ENCODE measurements at regions not wholly inside any gene's neighbourhood (a gene's known extent, or its start where the extent isn't known, plus 50 kb on each side); places are given as distances from the start of the nearest gene placed in this dataset.
"Not testable (repeated sequence)": the region's sequence is repeated elsewhere in the genome, so short reads cannot be mapped to it uniquely, and the experiment has no call there.

GRCh38 chr7:85262891-85263290 is 76.0 kb upstream of the SEMA3D start:
- H3K27me3 ChIP-seq (replicated peaks; ENCODE audit: control insufficient read depth, insufficient read depth, low read length) = no peaks in the 10 kb centered on the region
- intact Hi-C loops (cut with micrococcal nuclease; ENCODE audit: unreplicated experiment) = no loop called here
- TF ChIP-seq CTCF (IDR thresholded peaks at IDR 0.05; ENCODE audit: insufficient read depth in 1 of 2, low read depth in 1 of 2, low read length in 1 of 2, severe bottlenecking in 1 of 2, unreplicated experiment in 1 of 2) = no peak
- no TSS peak for BruUV-seq (replicated peaks)
- no peaks in the 10 kb centered on the region for H3K9me3 Mint-ChIP-seq (ENCODE audit: unreplicated experiment)
- no peak overlapping the region for H3K27ac Mint-ChIP-seq (ENCODE audit: unreplicated experiment)
- no peaks in the 10 kb centered on the region for H3K36me3 Mint-ChIP-seq (ENCODE audit: insufficient read depth, unreplicated experiment)
- no peak overlapping the region for H3K4me3 Mint-ChIP-seq (ENCODE audit: unreplicated experiment)
- H3K4me3 ChIP-seq (ENCODE audit: low read depth, low read length) = no peak overlapping the region
- POLR2A ChIA-PET = interaction anchor here (0.6 kb wide), 1 partner anchor 663 kb away, joined by 3 read pairs; no protein-coding TSS in a partner anchor
- CTCF ChIA-PET = no interaction called here
- H3K27me3 Mint-ChIP-seq (ENCODE audit: insufficient read depth, unreplicated experiment) = peaks cover 7% of the 10 kb centered on the region
- no peaks in the 10 kb centered on the region for H3K36me3 ChIP-seq (ENCODE audit: control insufficient read depth, insufficient read depth, low read length)
- H3K9me3 ChIP-seq = no peaks in the 10 kb centered on the region
- DNase-seq = no peak
- H3K4me1 Mint-ChIP-seq (ENCODE audit: low read depth, unreplicated experiment) = no peaks in the 10 kb centered on the region
- no peaks in the 10 kb centered on the region for H3K4me1 ChIP-seq

DNA sequence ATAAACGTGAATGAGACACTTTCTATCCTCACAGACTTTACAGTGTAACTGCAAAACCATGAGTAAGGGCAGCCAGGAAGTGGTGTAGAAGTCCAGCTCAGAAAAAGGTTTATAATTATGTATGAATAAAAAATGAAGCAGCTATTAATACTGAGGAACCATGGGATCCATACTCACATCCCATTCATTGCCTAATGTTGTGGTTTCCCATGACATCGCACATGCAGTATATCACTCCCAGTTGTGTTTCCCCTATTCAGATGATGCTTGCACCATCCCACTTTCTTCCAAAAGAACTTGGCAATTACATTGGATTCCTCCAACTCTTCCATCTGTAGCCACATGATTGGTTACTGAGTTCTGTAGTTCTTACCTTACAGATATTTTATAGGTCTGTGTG is 74.5 kb upstream of the SEMA3D start:
- CTCF ChIA-PET = no interaction called here
- TF ChIP-seq CTCF (IDR thresholded peaks at IDR 0.05; ENCODE audit: insufficient read depth in 1 of 2, low read depth in 1 of 2, low read length in 1 of 2, severe bottlenecking in 1 of 2, unreplicated experiment in 1 of 2) = no peak
- no peaks in the 10 kb centered on the region for H3K9me3 Mint-ChIP-seq (ENCODE audit: unreplicated experiment)
- Histone ChIP-seq H3K4me1 (no peaks in the 10 kb centered on the region), H3K9me3 (no peaks in the 10 kb centered on the region), H3K36me3 (ENCODE audit: control insufficient read depth, insufficient read depth, low read length) (no peaks in the 10 kb centered on the region), H3K4me3 (ENCODE audit: low read depth, low read length) (no peak overlapping the region), H3K27me3 (replicated peaks; ENCODE audit: control insufficient read depth, insufficient read depth, low read length) (no peaks in the 10 kb centered on the region)
- no peak overlapping the region for H3K4me3 Mint-ChIP-seq (ENCODE audit: unreplicated experiment)
- H3K36me3 Mint-ChIP-seq (ENCODE audit: insufficient read depth, unreplicated experiment) = no peaks in the 10 kb centered on the region
- DNase-seq = no peak
- H3K4me1 Mint-ChIP-seq (ENCODE audit: low read depth, unreplicated experiment) = no peaks in the 10 kb centered on the region
- no TSS peak for BruUV-seq (replicated peaks)
- POLR2A ChIA-PET = no interaction called here
- H3K27me3 Mint-ChIP-seq (ENCODE audit: insufficient read depth, unreplicated experiment) = peaks cover 5% of the 10 kb centered on the region
- intact Hi-C loops (cut with micrococcal nuclease; ENCODE audit: unreplicated experiment) = no loop called here
- H3K27ac Mint-ChIP-seq (ENCODE audit: unreplicated experiment) = no peak overlapping the region

- POLR2A ChIA-PET; H3K4me3 ChIP-seq (ENCODE audit: low read depth, low read length): not testable (repeated sequence)
Measured at GRCh38 chr7:85249787-85250186, 62.9 kb upstream of the SEMA3D start.

GRCh38 chr7:85239109-85239508 is 52.3 kb upstream of the SEMA3D start:
- H3K27ac Mint-ChIP-seq (ENCODE audit: unreplicated experiment) = no peak overlapping the region
- no peaks in the 10 kb centered on the region for H3K36me3 Mint-ChIP-seq (ENCODE audit: insufficient read depth, unreplicated experiment)
- no TSS peak for BruUV-seq (replicated peaks)
- TF ChIP-seq CTCF (IDR thresholded peaks at IDR 0.05; ENCODE audit: insufficient read depth in 1 of 2, low read depth in 1 of 2, low read length in 1 of 2, severe bottlenecking in 1 of 2, unreplicated experiment in 1 of 2) = no peak
- DNase-seq = no peak
- ChIA-PET CTCF (no interaction called here), POLR2A (no interaction called here)
- H3K36me3 ChIP-seq (ENCODE audit: control insufficient read depth, insufficient read depth, low read length) = no peaks in the 10 kb centered on the region
- H3K27me3 ChIP-seq (replicated peaks; ENCODE audit: control insufficient read depth, insufficient read depth, low read length) = no peaks in the 10 kb centered on the region
- no peak overlapping the region for H3K4me3 Mint-ChIP-seq (ENCODE audit: unreplicated experiment)
- H3K9me3 ChIP-seq = no peaks in the 10 kb centered on the region
- intact Hi-C loops (cut with micrococcal nuclease; ENCODE audit: unreplicated experiment) = no loop called here
- peaks cover 26% of the 10 kb centered on the region for H3K4me1 Mint-ChIP-seq (ENCODE audit: low read depth, unreplicated experiment)
- no peak overlapping the region for H3K4me3 ChIP-seq (ENCODE audit: low read depth, low read length)
- H3K27me3 Mint-ChIP-seq (ENCODE audit: insufficient read depth, unreplicated experiment) = no peaks in the 10 kb centered on the region
- peaks cover 19% of the 10 kb centered on the region for H3K4me1 ChIP-seq
- peaks cover 10% of the 10 kb centered on the region for H3K9me3 Mint-ChIP-seq (ENCODE audit: unreplicated experiment)

More at GRCh38 chr7:85249787-85250186, 62.9 kb upstream of the SEMA3D start:
- H3K4me3 Mint-ChIP-seq (ENCODE audit: unreplicated experiment); H3K36me3 Mint-ChIP-seq (ENCODE audit: insufficient read depth, unreplicated experiment); H3K4me1 Mint-ChIP-seq (ENCODE audit: low read depth, unreplicated experiment); CTCF ChIA-PET; H3K9me3 Mint-ChIP-seq (ENCODE audit: unreplicated experiment); H3K36me3 ChIP-seq (ENCODE audit: control insufficient read depth, insufficient read depth, low read length); H3K9me3 ChIP-seq; H3K4me1 ChIP-seq; H3K27me3 ChIP-seq (replicated peaks; ENCODE audit: control insufficient read depth, insufficient read depth, low read length); intact Hi-C loops (cut with micrococcal nuclease; ENCODE audit: unreplicated experiment); H3K27ac Mint-ChIP-seq (ENCODE audit: unreplicated experiment); DNase-seq; BruUV-seq (replicated peaks); H3K27me3 Mint-ChIP-seq (ENCODE audit: insufficient read depth, unreplicated experiment): not testable (repeated sequence)

All from Caco-2 (cell line).